Endothelial cell of umbilical vein (primary cell): ENCODE measurements at regions not wholly inside any gene's neighbourhood (a gene's known extent, or its start where the extent isn't known, plus 50 kb on each side); places are given as distances from the start of the nearest gene placed in this dataset.

Source experiments
- BruUV-seq: library from RNA; stranded (reverse); fragments of 400-500 nt; replicated peaks from 2 replicates; lab custom pipeline; 2021; lab: Mats Ljungman, UMichigan
- CTCF ChIA-PET: fragments of 300-600, 350-600 bp; sonication (Branson Sonifier 250); formaldehyde crosslinking; loops from one replicate; lab custom pipeline; 2021; ENCODE audit warnings: antibody characterized with exemption, inconsistent platforms; lab: Charles Lee
- POLR2A ChIA-PET: fragments of 300-600, 350-600 bp; sonication (Branson Sonifier 250); formaldehyde crosslinking; loops from one replicate; lab custom pipeline; 2021; ENCODE audit warnings: antibody characterized with exemption, inconsistent platforms; lab: Charles Lee
- DNase-seq: peaks from one replicate; pipeline ENCODE4 v3.0.0-alpha.2; 2011; ENCODE audit warnings: low read depth, low spot score
- FAIRE-seq: peaks from 2 replicates; lab custom pipeline; 2011; peaks lifted over from hg19 to GRCh38; lab: Jason Lieb, UNC
- H2AFZ ChIP-seq: 2 replicates; pipeline ENCODE4 v1.6.0; 2012; ENCODE audit warnings: low read depth, low read length, control low read depth, inconsistent platforms
- H3K27ac ChIP-seq: 2 replicates; pipeline ENCODE4 v1.5.1; 2011; ENCODE audit warnings: low read depth, mild to moderate bottlenecking, control low read depth, low read length, moderate library complexity; ENCODE audit not compliant: insufficient read depth
- H3K27me3 ChIP-seq, 2 experiments: 2 replicates each; pipeline versions ENCODE4 v1.6.0 to v1.6.1; 2011; ENCODE audit warnings: low read length in 2 of 2, mixed read lengths in 1 of 2; ENCODE audit not compliant: control insufficient read depth in 2 of 2, insufficient read depth in 2 of 2
- H3K36me3 ChIP-seq, 2 experiments: 2 replicates in 1 of 2; 3 replicates in 1 of 2; pipeline ENCODE4 v1.5.1; 2011; ENCODE audit warnings: low read length in 2 of 2, mild to moderate bottlenecking in 1 of 2, moderate library complexity in 1 of 2; ENCODE audit not compliant: control insufficient read depth in 2 of 2, insufficient read depth in 2 of 2; ENCODE audit errors: extremely low read depth in 1 of 2
- H3K4me1 ChIP-seq: 3 replicates; pipeline ENCODE4 v1.5.1; 2011; ENCODE audit warnings: mild to moderate bottlenecking, low read length; ENCODE audit not compliant: control insufficient read depth, insufficient read depth; ENCODE audit errors: extremely low read depth
- H3K4me2 ChIP-seq: 2 replicates; pipeline ENCODE4 v1.6.1; 2011; ENCODE audit warnings: low read length, control low read depth, mixed read lengths; ENCODE audit not compliant: insufficient read depth
- H3K4me3 ChIP-seq, 3 experiments: fragments of 200-600 bp in 1 of 3; sonication (generic), shearing (Covaris generic) in 1 of 3; replicated peaks in 1 of 3; 2 replicates each; pipeline ENCODE4 v1.5.1; 2011 to 2016; ENCODE audit warnings: control low read depth in 3 of 3, low read length in 3 of 3, mild to moderate bottlenecking in 2 of 3, inconsistent platforms in 1 of 3, low read depth in 1 of 3, moderate library complexity in 1 of 3; ENCODE audit not compliant: insufficient read depth in 1 of 3
- H3K79me2 ChIP-seq: 2 replicates; pipeline ENCODE4 v1.6.0; 2012; ENCODE audit warnings: low read length, inconsistent platforms; ENCODE audit not compliant: control insufficient read depth, insufficient read depth
- H3K9ac ChIP-seq: replicated peaks from 2 replicates; pipeline ENCODE3; 2011; ENCODE audit warnings: low read length, control low read depth; ENCODE audit not compliant: insufficient read depth; ENCODE audit errors: extremely low read depth
- H3K9me1 ChIP-seq: replicated peaks from 3 replicates; pipeline ENCODE4 v1.6.0; 2011; ENCODE audit warnings: mild to moderate bottlenecking, low read length; ENCODE audit not compliant: control insufficient read depth, insufficient read depth; ENCODE audit errors: extremely low read depth
- H3K9me3 ChIP-seq: replicated peaks from 2 replicates; pipeline ENCODE4 v1.5.1; 2012; ENCODE audit warnings: low read length, inconsistent platforms; ENCODE audit not compliant: control insufficient read depth, insufficient read depth
- H4K20me1 ChIP-seq: replicated peaks from 2 replicates; pipeline ENCODE3; 2011; ENCODE audit warnings: mild to moderate bottlenecking, low read length; ENCODE audit not compliant: control insufficient read depth, insufficient read depth; ENCODE audit errors: extremely low read depth
- EZH2 ChIP-seq: IDR thresholded peaks from 2 replicates; pipeline ENCODE4 v1.6.1; 2012; ENCODE audit warnings: borderline replicate concordance, low read depth, mild to moderate bottlenecking, moderate library complexity, low read length, inconsistent platforms; ENCODE audit not compliant: severe bottlenecking
- FOS ChIP-seq: IDR thresholded peaks from 2 replicates; pipeline ENCODE4 v1.6.1; 2011; ENCODE audit warnings: mild to moderate bottlenecking, low read length, moderate library complexity, borderline replicate concordance; ENCODE audit not compliant: insufficient read depth
- GATA2 ChIP-seq: IDR thresholded peaks from 2 replicates; pipeline ENCODE4 v1.7.0; 2011; ENCODE audit warnings: low read depth, mild to moderate bottlenecking, moderate library complexity, mixed read lengths, low read length; ENCODE audit not compliant: insufficient read length, insufficient read depth
- JUN ChIP-seq: IDR thresholded peaks from 2 replicates; pipeline ENCODE4 v1.6.1; 2011; ENCODE audit warnings: borderline replicate concordance, low read depth; ENCODE audit not compliant: insufficient read length, insufficient read depth
- MYC ChIP-seq: IDR thresholded peaks from one replicate; pipeline ENCODE4 v1.6.1; 2011; ENCODE audit warnings: mild to moderate bottlenecking, low read depth, low read length
- POLR2A ChIP-seq: IDR thresholded peaks from 2 replicates; pipeline ENCODE4 v1.6.1; 2012; ENCODE audit warnings: low read depth, mild to moderate bottlenecking, control low read depth, low read length
- POLR2AphosphoS5 ChIP-seq: IDR thresholded peaks from 2 replicates; pipeline ENCODE4 v1.6.1; 2012; ENCODE audit warnings: low read depth, mild to moderate bottlenecking, control low read depth, low read length, moderate library complexity; ENCODE audit not compliant: insufficient read depth
- dilution Hi-C: fragments of 300-500 bp; cut with MboI; formaldehyde crosslinking; loops from one replicate; pipeline ENCODE4 v1.15.0; 2019; ENCODE audit warnings: low sequenced_read_pairs; ENCODE audit not compliant: extremely low pct_ligation_motif_present
- intact Hi-C: fragments of 100-400 bp; cut with micrococcal nuclease; formaldehyde crosslinking; loops from one replicate; pipeline ENCODE4 v1.10.0; 2022
- TF ChIP-seq, protein P1 (sequence below): IDR thresholded peaks from 2 replicates; pipeline ENCODE4 v1.6.1; 2011; ENCODE audit not compliant: insufficient read depth, insufficient read length
- TF ChIP-seq, protein P2 (sequence below), 2 donors: IDR thresholded peaks; 1 replicate in 1 of 2; 2 replicates in 1 of 2; pipeline ENCODE4 v1.5.1; 2011; ENCODE audit warnings: low read length in 2 of 2, mild to moderate bottlenecking in 2 of 2, moderate library complexity in 2 of 2, control low read depth in 1 of 2, inconsistent platforms in 1 of 2, low read depth in 1 of 2; ENCODE audit not compliant: insufficient read depth in 1 of 2; ENCODE audit errors: extremely low read depth in 1 of 2

- H3K4me1 ChIP-seq: no peaks in the 10 kb centered on the region
- no peak overlapping the region for H3K9ac ChIP-seq
- POLR2A ChIA-PET: no interaction called here
- no peak overlapping the region for H3K27ac ChIP-seq
- no peaks in the 10 kb centered on the region for H3K36me3 ChIP-seq
- CTCF ChIA-PET: no interaction called here
- no peaks in the 10 kb centered on the region for H4K20me1 ChIP-seq
- H3K79me2 ChIP-seq: no peaks in the 10 kb centered on the region
- H3K4me3 ChIP-seq: no peak overlapping the region
- no peak for TF ChIP-seq EZH2
- no peak for TF ChIP-seq MYC
- TF ChIP-seq POLR2A: no peak
- TF ChIP-seq POLR2AphosphoS5: no peak
- TF ChIP-seq, protein P1, sequence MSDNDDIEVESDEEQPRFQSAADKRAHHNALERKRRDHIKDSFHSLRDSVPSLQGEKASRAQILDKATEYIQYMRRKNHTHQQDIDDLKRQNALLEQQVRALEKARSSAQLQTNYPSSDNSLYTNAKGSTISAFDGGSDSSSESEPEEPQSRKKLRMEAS: no peak
- no peak for TF ChIP-seq FOS
- TF ChIP-seq JUN: no peak
- no peak for TF ChIP-seq GATA2
- TF ChIP-seq, protein P2, sequence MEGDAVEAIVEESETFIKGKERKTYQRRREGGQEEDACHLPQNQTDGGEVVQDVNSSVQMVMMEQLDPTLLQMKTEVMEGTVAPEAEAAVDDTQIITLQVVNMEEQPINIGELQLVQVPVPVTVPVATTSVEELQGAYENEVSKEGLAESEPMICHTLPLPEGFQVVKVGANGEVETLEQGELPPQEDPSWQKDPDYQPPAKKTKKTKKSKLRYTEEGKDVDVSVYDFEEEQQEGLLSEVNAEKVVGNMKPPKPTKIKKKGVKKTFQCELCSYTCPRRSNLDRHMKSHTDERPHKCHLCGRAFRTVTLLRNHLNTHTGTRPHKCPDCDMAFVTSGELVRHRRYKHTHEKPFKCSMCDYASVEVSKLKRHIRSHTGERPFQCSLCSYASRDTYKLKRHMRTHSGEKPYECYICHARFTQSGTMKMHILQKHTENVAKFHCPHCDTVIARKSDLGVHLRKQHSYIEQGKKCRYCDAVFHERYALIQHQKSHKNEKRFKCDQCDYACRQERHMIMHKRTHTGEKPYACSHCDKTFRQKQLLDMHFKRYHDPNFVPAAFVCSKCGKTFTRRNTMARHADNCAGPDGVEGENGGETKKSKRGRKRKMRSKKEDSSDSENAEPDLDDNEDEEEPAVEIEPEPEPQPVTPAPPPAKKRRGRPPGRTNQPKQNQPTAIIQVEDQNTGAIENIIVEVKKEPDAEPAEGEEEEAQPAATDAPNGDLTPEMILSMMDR (IDR thresholded peaks at IDR 0.05; ENCODE audit: extremely low read depth in 1 of 2, insufficient read depth in 1 of 2, low read depth in 1 of 2, low read length in 2 of 2): no peak
- no TSS peak for BruUV-seq
- H3K27me3 ChIP-seq: no peaks in the 10 kb centered on the region
- peaks cover 2% of the 10 kb centered on the region for H3K9me3 ChIP-seq
- no peak for FAIRE-seq
- DNase-seq: no peak
- H2AFZ ChIP-seq: no peak overlapping the region
- intact Hi-C loops: no loop called here
- H3K9me1 ChIP-seq: no peaks in the 10 kb centered on the region
- no peak overlapping the region for H3K4me2 ChIP-seq
- dilution Hi-C loops: no loop called here
Measured at GRCh38 chr17:74140282-74140681, 63.2 kb upstream of the RPL38 start.
